Activated CD4-positive, alpha-beta T cell treated with anti-CD3 and anti-CD28 coated beads, Interleukin-2, amount 10 ng/mL, durations not matched to agents 7 days and 5 days (primary cell): ENCODE measurements at regions not wholly inside any gene's neighbourhood (a gene's known extent, or its start where the extent isn't known, plus 50 kb on each side); places are given as distances from the start of the nearest gene placed in this dataset.
"Not testable (repeated sequence)": the region's sequence is repeated elsewhere in the genome, so short reads cannot be mapped to it uniquely, and the experiment has no call there.

Experiments
- CTCF ChIA-PET: fragments of 350-600 bp; sonication (Branson Sonifier 250); formaldehyde crosslinking; loops from one replicate; lab custom pipeline; 2021; ENCODE audit warnings: antibody characterized with exemption; lab: Charles Lee
- POLR2A ChIA-PET: fragments of 350-600 bp; sonication (Branson Sonifier 250); formaldehyde crosslinking; loops from one replicate; lab custom pipeline; 2021; ENCODE audit warnings: antibody characterized with exemption; lab: Charles Lee
- DNase-seq: peaks from one replicate; pipeline ENCODE4 v3.0.0-alpha.2; 2020
- H3K27ac Mint-ChIP-seq: one replicate; pipeline ENCODE4 v1.8.0; 2021; ENCODE audit warnings: mild to moderate bottlenecking, moderate library complexity, mixed read lengths
- H3K27me3 Mint-ChIP-seq: one replicate; pipeline ENCODE4 v1.8.0; 2021; ENCODE audit warnings: mixed read lengths
- H3K36me3 Mint-ChIP-seq: one replicate; pipeline ENCODE4 v1.8.0; 2021; ENCODE audit warnings: low read depth, mixed read lengths
- H3K4me1 Mint-ChIP-seq: one replicate; pipeline ENCODE4 v1.8.0; 2021; ENCODE audit warnings: mixed read lengths
- H3K4me3 Mint-ChIP-seq: one replicate; pipeline ENCODE4 v1.8.0; 2021; ENCODE audit warnings: mild to moderate bottlenecking, moderate library complexity, mixed read lengths
- H3K9me3 Mint-ChIP-seq: one replicate; pipeline ENCODE4 v1.8.0; 2021; ENCODE audit warnings: mixed read lengths

DNA sequence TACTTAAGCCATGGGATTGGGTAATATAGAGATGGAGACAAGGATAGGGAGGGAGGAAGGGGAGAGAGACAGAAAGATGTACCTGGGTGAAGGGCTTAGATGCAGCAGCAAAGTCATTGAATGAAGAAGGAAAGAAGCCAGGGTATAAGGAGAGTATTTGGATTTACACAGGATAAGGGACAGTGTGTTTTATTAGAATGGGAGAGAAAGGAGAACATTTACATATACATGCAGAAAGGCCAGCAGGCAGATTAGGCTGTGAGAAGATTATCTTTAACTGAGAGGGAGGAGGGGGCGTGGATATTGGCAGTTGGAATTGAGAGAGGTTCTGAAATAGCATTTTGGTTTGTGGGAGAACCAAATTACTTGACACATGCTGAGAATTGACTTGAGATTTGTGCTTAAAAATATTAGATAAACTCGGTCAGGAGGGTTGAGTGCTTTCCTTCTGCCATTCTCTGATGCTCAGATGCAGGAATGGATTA is 161.5 kb upstream of the ZNF804B start:
- no peak for DNase-seq
- CTCF ChIA-PET = no interaction called here
- Mint-ChIP-seq H3K4me3 (no peak overlapping the region), H3K27me3 (no peaks in the 10 kb centered on the region), H3K9me3 (no peaks in the 10 kb centered on the region), H3K4me1 (no peaks in the 10 kb centered on the region), H3K27ac (no peak overlapping the region), H3K36me3 (no peaks in the 10 kb centered on the region)
- POLR2A ChIA-PET = no interaction called here

- no peak for DNase-seq
- H3K4me3 Mint-ChIP-seq = no peak overlapping the region
- H3K27ac Mint-ChIP-seq = no peak overlapping the region
- POLR2A ChIA-PET = no interaction called here
- CTCF ChIA-PET = no interaction called here
- H3K4me1 Mint-ChIP-seq = no peaks in the 10 kb centered on the region
- no peaks in the 10 kb centered on the region for H3K9me3 Mint-ChIP-seq
- no peaks in the 10 kb centered on the region for H3K27me3 Mint-ChIP-seq
- H3K36me3 Mint-ChIP-seq = no peaks in the 10 kb centered on the region
Measured at GRCh38 chr7:88590963-88591362, 168.5 kb upstream of the ZNF804B start.

DNA sequence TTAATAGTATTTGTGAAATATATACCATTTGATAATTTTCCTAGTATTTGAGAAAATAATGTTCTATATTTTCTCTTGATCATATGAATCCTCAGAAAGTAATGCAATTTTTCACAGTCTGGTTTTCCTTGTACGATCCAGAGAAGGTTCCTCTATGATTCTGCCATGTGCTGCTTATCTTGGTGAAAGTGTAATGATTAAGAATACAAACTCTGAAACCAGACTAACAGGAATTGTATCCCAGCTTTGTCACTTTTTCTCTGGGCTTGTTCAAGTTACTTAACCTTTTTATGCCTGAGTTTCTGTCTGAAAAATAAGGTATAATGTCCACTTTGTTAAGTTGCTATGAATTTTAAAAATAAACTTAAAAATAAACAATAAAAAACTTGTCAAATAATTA is 169.6 kb upstream of the ZNF804B start:
- H3K27me3 Mint-ChIP-seq = no peaks in the 10 kb centered on the region
- no peaks in the 10 kb centered on the region for H3K9me3 Mint-ChIP-seq
- no peak for DNase-seq
- CTCF ChIA-PET = no interaction called here
- H3K4me1 Mint-ChIP-seq = no peaks in the 10 kb centered on the region
- no peak overlapping the region for H3K27ac Mint-ChIP-seq
- H3K36me3 Mint-ChIP-seq = no peaks in the 10 kb centered on the region
- POLR2A ChIA-PET = no interaction called here
- no peak overlapping the region for H3K4me3 Mint-ChIP-seq

- no peak for DNase-seq
- Mint-ChIP-seq H3K27ac (no peak overlapping the region), H3K4me1 (no peaks in the 10 kb centered on the region), H3K9me3 (no peaks in the 10 kb centered on the region), H3K36me3 (no peaks in the 10 kb centered on the region), H3K4me3 (no peak overlapping the region), H3K27me3 (no peaks in the 10 kb centered on the region)
- POLR2A ChIA-PET = no interaction called here
- CTCF ChIA-PET = no interaction called here
Measured at GRCh38 chr7:88586890-88587289, 172.6 kb upstream of the ZNF804B start.

DNA sequence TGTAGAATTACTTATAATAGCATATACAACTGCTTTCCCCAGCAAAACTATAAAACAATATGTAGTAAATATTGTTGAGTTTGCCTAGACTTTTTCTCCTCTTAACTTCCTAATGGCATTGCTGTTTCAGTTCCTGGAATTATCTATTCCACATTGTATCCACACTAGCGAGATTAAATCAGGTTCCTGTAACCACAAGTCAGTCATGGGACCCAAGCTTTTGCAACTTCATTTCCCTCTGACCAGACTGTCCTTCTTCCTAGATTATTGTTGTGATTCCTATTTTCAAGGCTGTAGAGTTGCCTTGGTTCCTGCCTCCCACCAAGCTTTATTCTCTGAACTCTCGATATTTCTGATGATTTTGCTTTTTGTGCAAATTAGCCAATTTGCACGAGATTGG is 173.3 kb upstream of the ZNF804B start:
- no peak overlapping the region for H3K4me3 Mint-ChIP-seq
- CTCF ChIA-PET = no interaction called here
- H3K4me1 Mint-ChIP-seq = no peaks in the 10 kb centered on the region
- POLR2A ChIA-PET = no interaction called here
- no peaks in the 10 kb centered on the region for H3K36me3 Mint-ChIP-seq
- H3K27me3 Mint-ChIP-seq = no peaks in the 10 kb centered on the region
- DNase-seq = no peak
- no peak overlapping the region for H3K27ac Mint-ChIP-seq
- no peaks in the 10 kb centered on the region for H3K9me3 Mint-ChIP-seq

DNA sequence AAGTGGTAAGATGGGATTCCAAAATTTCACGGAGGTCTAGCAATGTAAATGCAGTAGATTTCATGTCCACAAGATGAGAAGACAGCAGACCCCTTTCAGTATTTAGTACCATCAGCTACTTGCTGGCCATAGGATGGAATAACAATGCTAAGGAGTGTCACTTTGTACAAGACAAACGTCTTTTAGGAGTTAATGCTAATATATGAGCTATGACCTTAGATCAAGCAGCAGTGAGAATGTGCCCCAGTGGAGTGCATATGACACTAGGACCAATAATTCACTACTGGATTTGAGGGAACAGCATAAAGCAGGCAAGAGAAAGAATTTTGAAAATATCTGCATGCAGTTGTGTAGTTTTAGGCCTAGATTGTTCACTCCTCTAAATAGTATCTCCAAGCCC is 182.8 kb upstream of the ZNF804B start:
- H3K27me3 Mint-ChIP-seq = no peaks in the 10 kb centered on the region
- no peak for DNase-seq
- no peak overlapping the region for H3K27ac Mint-ChIP-seq
- CTCF ChIA-PET = no interaction called here
- no peaks in the 10 kb centered on the region for H3K4me1 Mint-ChIP-seq
- POLR2A ChIA-PET = no interaction called here
- H3K9me3 Mint-ChIP-seq = no peaks in the 10 kb centered on the region
- no peaks in the 10 kb centered on the region for H3K36me3 Mint-ChIP-seq
- no peak overlapping the region for H3K4me3 Mint-ChIP-seq

- Mint-ChIP-seq H3K27ac (no peak overlapping the region), H3K36me3 (no peaks in the 10 kb centered on the region), H3K4me1 (no peaks in the 10 kb centered on the region), H3K4me3 (no peak overlapping the region), H3K27me3 (no peaks in the 10 kb centered on the region), H3K9me3 (no peaks in the 10 kb centered on the region)
- CTCF ChIA-PET = no interaction called here
- POLR2A ChIA-PET = no interaction called here
- no peak for DNase-seq
Measured at GRCh38 chr7:88566162-88566729, 193.3 kb upstream of the ZNF804B start.

DNA sequence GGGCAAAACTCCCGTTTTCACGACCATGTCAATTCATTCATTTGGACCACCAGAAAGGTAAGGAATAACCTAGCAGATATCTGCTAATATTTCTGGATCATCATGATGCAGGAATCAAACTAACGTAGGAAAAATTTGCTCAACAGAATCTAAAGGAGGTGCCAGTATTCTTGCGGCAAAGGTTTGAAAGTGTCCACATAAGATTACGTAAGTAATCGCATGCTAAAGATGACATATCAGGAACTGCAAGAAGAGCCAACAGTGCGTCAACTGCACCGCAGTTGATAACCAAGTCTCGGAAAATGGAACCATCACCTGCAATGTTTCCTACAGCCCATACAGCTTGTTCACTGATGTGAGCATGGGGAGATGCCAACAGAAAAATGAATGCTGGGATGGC is 194.1 kb upstream of the ZNF804B start:
- Mint-ChIP-seq H3K9me3 (no peaks in the 10 kb centered on the region), H3K4me1 (no peaks in the 10 kb centered on the region), H3K27ac (no peak overlapping the region), H3K4me3 (no peak overlapping the region), H3K27me3 (no peaks in the 10 kb centered on the region), H3K36me3 (no peaks in the 10 kb centered on the region)
- CTCF ChIA-PET = no interaction called here
- DNase-seq = no peak
- POLR2A ChIA-PET = no interaction called here

- DNase-seq, H3K27ac Mint-ChIP-seq, POLR2A ChIA-PET, H3K36me3 Mint-ChIP-seq, H3K4me1 Mint-ChIP-seq, CTCF ChIA-PET, H3K27me3 Mint-ChIP-seq, H3K4me3 Mint-ChIP-seq, H3K9me3 Mint-ChIP-seq: not testable (repeated sequence)
Measured at GRCh38 chr7:88556441-88556840, 203.1 kb upstream of the ZNF804B start.

- H3K4me1 Mint-ChIP-seq, H3K27ac Mint-ChIP-seq, CTCF ChIA-PET, H3K36me3 Mint-ChIP-seq, DNase-seq, H3K4me3 Mint-ChIP-seq, H3K27me3 Mint-ChIP-seq, POLR2A ChIA-PET, H3K9me3 Mint-ChIP-seq: not testable (repeated sequence)
Measured at GRCh38 chr7:88554847-88555246, 204.7 kb upstream of the ZNF804B start.

GRCh38 chr7:88548399-88548798 is 211.1 kb upstream of the ZNF804B start:
- ChIA-PET POLR2A (no interaction called here), CTCF (no interaction called here)
- H3K4me1 Mint-ChIP-seq = no peaks in the 10 kb centered on the region

DNA sequence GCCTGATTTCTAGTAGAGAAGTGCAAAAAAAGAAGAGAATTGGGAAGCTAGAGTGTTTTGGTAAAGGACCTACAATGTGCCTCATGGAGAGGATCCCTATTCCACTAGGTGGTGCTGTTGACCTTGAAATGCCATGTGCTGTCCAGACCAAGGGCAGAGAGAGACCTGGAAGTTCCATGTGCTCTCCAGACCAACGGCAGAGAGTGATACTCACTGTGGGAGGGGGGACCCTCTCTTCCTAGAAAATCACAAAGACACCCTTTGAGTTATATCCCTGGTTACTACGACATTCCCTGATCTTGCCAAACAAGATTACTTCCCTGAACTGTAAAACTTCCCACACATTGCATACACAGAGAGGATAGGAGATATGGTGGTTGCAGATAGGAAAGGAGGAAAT is 212.7 kb upstream of the ZNF804B start:
- POLR2A ChIA-PET = no interaction called here
- H3K27ac Mint-ChIP-seq = no peak overlapping the region
- H3K36me3 Mint-ChIP-seq = no peaks in the 10 kb centered on the region
- peak; percentile 39 for DNase-seq
- no peaks in the 10 kb centered on the region for H3K27me3 Mint-ChIP-seq
- peaks cover 4% of the 10 kb centered on the region for H3K9me3 Mint-ChIP-seq
- CTCF ChIA-PET = no interaction called here
- no peaks in the 10 kb centered on the region for H3K4me1 Mint-ChIP-seq
- no peak overlapping the region for H3K4me3 Mint-ChIP-seq

More at GRCh38 chr7:88548399-88548798, 211.1 kb upstream of the ZNF804B start:
- H3K9me3 Mint-ChIP-seq = peaks cover 4% of the 10 kb centered on the region
- H3K27ac Mint-ChIP-seq = no peak overlapping the region
- H3K4me3 Mint-ChIP-seq = no peak overlapping the region
- DNase-seq = no peak
- no peaks in the 10 kb centered on the region for H3K27me3 Mint-ChIP-seq
- H3K36me3 Mint-ChIP-seq = no peaks in the 10 kb centered on the region

- no peak overlapping the region for H3K27ac Mint-ChIP-seq
- no peaks in the 10 kb centered on the region for H3K4me1 Mint-ChIP-seq
- peaks cover 4% of the 10 kb centered on the region for H3K9me3 Mint-ChIP-seq
- H3K36me3 Mint-ChIP-seq = no peaks in the 10 kb centered on the region
- H3K4me3 Mint-ChIP-seq = no peak overlapping the region
- no peaks in the 10 kb centered on the region for H3K27me3 Mint-ChIP-seq
- DNase-seq = no peak
- ChIA-PET CTCF (no interaction called here), POLR2A (no interaction called here)
Measured at GRCh38 chr7:88545663-88546062, 213.8 kb upstream of the ZNF804B start.

GRCh38 chr7:88540012-88540411 is 219.5 kb upstream of the ZNF804B start:
- H3K27me3 Mint-ChIP-seq = no peaks in the 10 kb centered on the region
- no peaks in the 10 kb centered on the region for H3K4me1 Mint-ChIP-seq
- no peak overlapping the region for H3K4me3 Mint-ChIP-seq
- H3K36me3 Mint-ChIP-seq = no peaks in the 10 kb centered on the region
- ChIA-PET CTCF (no interaction called here), POLR2A (no interaction called here)
- peaks cover 6% of the 10 kb centered on the region for H3K9me3 Mint-ChIP-seq
- DNase-seq = no peak
- H3K27ac Mint-ChIP-seq = no peak overlapping the region
